Activated T-cell treated with anti-CD3 and anti-CD28 coated beads, Interleukin-2, amount 50 U/mL, for 72 hours (primary cell): ENCODE measurements at regions not wholly inside any gene's neighbourhood (a gene's known extent, or its start where the extent isn't known, plus 50 kb on each side); places are given as distances from the start of the nearest gene placed in this dataset.

Experiments used
- ATAC-seq, 2 donors: fragments of 150-1000 bp; cut with Tn5 transposase; replicated peaks in 1 of 2; 2 replicates each; pipeline ENCODE4 v1.10.0; 2021; ENCODE audit warnings: moderate library complexity in 2 of 2, mild to moderate bottlenecking in 1 of 2
- DNase-seq, 2 donors: peaks; one replicate each; pipeline ENCODE4 v3.0.0; 2021 to 2022; ENCODE audit warnings: mixed read lengths in 1 of 2
- H3K27ac Mint-ChIP-seq: one replicate; pipeline ENCODE4 v1.8.0; 2022; ENCODE audit warnings: mild to moderate bottlenecking, moderate library complexity, mixed read lengths
- H3K27me3 Mint-ChIP-seq: one replicate; pipeline ENCODE4 v1.8.0; 2022; ENCODE audit warnings: low read depth, mixed read lengths
- H3K36me3 Mint-ChIP-seq, 2 donors: one replicate each; pipeline ENCODE4 v1.8.0; 2022; ENCODE audit warnings: mixed read lengths in 2 of 2, mild to moderate bottlenecking in 1 of 2; ENCODE audit not compliant: insufficient read depth in 2 of 2
- H3K4me1 Mint-ChIP-seq: one replicate; pipeline ENCODE4 v1.8.0; 2022; ENCODE audit warnings: low read depth, mixed read lengths
- H3K4me3 Mint-ChIP-seq, 2 donors: one replicate each; pipeline ENCODE4 v1.8.0; 2022; ENCODE audit warnings: mild to moderate bottlenecking in 2 of 2, mixed read lengths in 2 of 2, moderate library complexity in 2 of 2
- H3K9me3 Mint-ChIP-seq, 2 donors: one replicate each; pipeline ENCODE4 v1.8.0; 2022; ENCODE audit warnings: mixed read lengths in 2 of 2

DNA sequence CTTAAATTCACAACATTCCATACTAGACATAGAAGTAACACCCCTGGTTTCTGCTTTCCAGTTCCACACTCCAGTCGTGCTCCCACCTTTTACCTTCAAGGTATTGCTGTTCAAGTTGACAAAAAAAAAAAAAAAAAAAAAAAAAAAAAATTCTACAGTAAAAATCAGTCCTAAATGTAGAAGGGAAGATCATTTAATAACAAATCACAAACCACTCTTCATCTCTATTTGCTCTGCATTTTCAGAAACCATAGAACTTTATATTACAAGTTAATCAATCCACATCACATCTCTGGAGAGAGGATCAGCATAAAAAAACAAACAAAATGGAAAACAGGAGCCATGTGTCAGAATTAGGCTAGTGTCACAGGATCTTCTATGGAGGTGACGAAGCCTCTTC lies 206.3 kb upstream of the KLF14 start:
- ATAC-seq, result no peak
- Mint-ChIP-seq H3K4me1 (peaks cover 96% of the 10 kb centered on the region), H3K27ac (peak overlapping the region; percentile 100), H3K36me3 (peaks cover 40 to 74% of the 10 kb centered on the region in 2 donors), H3K27me3 (no peaks in the 10 kb centered on the region), H3K9me3 (no peaks in the 10 kb centered on the region), H3K4me3 (peak overlapping the region; percentile 61 to 90)
- DNase-seq, result no peak

DNA sequence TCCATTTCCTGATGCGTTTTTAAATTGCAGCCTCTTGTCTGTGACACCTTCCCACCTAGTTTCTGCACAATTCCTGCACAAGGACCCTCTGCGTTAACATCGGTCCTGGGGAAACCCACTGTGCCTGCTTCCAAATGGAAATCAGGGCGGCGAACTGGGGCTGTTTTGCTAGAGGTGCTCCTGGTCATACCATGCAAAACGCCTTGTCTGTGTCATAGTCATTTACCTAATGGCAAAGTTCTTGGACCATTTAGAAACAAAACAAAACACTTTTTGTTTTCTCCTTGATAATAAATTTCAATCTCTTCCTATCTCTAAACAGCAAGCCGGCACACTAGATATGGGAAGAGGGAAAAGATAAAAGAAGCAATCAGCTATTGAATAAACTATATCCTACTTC lies 206.9 kb upstream of the KLF14 start:
- H3K9me3 Mint-ChIP-seq, result no peaks in the 10 kb centered on the region
- DNase-seq (no peak), ATAC-seq (no peak)
- H3K27ac Mint-ChIP-seq, result peak overlapping the region; percentile 100
- peaks cover 37 to 74% of the 10 kb centered on the region in 2 donors for H3K36me3 Mint-ChIP-seq
- peak overlapping the region; percentile 61 to 90 for H3K4me3 Mint-ChIP-seq
- peaks cover 96% of the 10 kb centered on the region for H3K4me1 Mint-ChIP-seq
- H3K27me3 Mint-ChIP-seq, result no peaks in the 10 kb centered on the region

DNA sequence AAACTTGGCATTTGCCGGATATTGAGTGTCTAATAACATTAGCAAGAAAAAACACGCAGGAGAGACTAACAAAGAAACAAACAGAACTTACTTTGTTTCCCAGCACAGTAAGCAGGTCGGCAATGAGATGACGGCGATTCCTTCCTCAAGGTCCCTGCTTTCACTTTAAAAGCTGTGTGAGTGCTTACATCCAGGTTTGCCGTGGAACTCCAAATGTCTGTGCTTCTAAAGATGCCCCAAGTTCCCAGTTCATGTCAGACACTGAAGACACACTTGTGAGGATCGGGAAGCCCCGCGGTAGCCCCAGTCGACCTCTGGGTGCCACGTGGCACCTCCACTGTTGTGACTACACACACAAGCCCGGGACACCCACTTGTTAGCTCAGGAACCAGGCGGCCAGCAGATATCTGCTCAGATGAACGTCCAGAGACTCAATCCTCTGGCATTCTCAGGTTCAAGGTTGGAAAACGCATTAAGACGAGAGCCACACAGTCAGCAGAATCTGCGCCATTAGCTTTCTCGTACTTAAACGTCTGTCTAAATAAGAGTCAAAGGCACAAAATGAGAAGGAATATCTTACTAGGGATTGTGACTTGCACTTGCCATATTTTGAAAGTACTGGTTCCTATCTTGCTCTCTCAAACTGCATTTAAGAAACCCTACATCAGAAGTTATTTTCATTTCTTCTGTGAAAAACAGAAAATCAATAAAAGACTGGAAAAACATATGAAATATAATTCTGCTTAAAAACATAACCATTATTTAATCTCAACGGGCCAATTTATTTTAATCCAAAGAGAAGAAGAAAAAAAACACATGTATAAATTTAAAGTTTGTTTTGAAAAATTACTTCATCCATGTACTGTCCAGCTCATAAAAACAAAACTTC lies 207.6 kb upstream of the KLF14 start:
- DNase-seq, result no peak
- Mint-ChIP-seq H3K27ac (peak overlapping the region; percentile 100), H3K36me3 (peaks cover 36 to 78% of the 10 kb centered on the region in 2 donors), H3K9me3 (no peaks in the 10 kb centered on the region), H3K27me3 (no peaks in the 10 kb centered on the region), H3K4me1 (peaks cover 96% of the 10 kb centered on the region), H3K4me3 (peak overlapping the region; percentile 61 to 90)
- peak in 1 of 2 donors; percentile 11 for ATAC-seq

DNA sequence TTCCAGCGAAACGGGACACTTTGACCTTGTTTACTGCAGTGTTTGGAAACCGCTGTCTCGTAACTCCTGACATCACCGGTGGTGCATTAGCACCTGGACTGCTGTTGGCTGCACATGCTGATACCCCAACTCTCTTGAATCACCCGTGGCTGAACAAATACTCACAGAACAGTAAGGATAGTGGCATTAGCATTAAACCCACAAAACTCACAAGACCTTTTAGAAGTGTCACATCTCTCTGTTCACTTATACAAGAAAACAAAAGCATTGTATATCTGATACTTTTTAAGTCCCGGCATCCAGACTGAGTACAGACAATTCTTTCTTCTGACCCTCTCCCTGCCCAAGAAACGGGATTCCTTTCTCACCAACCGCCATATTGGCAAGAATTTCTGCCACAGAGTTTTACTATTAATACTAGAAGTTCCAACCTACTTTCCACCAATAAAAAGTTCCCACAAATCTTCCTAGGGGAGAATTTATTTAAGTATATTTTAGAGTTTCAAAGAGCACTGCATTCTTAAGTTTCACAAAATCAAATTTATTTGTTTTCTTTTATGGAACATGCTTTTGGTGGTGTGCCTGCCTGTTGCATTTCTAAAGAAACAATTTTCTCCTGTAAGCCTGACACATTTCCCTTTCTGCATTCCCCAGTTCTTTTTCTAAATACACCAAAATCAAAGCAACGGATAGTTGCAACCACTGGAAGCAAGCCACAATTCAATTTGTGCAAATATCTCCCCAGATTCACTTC lies 208.4 kb upstream of the KLF14 start:
- Mint-ChIP-seq H3K9me3 (no peaks in the 10 kb centered on the region), H3K27ac (peak overlapping the region; percentile 100), H3K4me3 (peak overlapping the region; percentile 61 to 90), H3K27me3 (no peaks in the 10 kb centered on the region), H3K36me3 (peaks cover 35 to 74% of the 10 kb centered on the region in 2 donors), H3K4me1 (peaks cover 96% of the 10 kb centered on the region)
- ATAC-seq (no peak), DNase-seq (no peak)

DNA sequence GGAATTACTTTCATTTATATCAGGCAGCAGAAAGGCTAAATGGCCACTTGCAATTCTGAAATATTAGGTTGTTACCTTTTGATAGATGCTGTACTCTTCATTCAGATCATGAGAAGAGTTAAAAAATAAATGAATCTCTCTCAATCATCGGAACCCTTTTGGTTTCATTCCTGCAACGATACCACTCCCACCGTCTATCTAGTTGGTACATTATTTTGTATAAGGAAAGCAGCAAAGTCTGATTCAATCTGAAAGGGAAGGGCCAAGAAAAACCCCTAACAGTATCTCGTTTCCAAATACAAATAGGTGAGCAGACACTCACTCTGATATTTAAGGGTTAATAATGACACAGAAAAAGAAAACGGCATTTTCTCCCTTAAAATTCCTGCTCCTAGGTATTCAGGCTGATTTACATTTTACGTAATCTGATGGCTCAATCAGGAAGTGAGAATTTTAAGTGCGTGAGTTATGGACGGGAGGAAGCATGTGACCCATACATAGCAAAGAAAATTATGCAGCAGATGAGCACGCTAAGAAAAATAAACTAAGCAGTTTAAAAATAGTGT lies 209.4 kb upstream of the KLF14 start:
- no peak for DNase-seq
- no peaks in the 10 kb centered on the region for H3K9me3 Mint-ChIP-seq
- peak; percentile 8 to 26 for ATAC-seq

DNA sequence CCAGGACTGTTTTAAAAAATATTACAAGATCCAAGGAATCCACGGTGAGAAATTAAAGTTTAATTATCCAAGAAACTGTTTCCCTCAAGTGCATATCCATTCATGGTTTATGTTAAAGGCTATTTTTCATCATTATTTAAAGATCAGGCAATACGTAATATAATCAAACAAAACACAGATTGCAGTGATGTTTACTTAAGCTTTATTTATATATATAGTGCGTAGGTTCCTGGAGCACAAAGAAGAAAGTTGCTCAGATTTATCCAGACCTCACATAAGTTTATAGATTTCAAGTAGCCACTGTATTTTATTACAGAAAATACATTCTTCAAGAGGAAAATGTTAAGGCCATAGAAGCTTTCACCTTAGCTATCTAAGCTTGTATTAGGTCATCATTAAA lies 210.0 kb upstream of the KLF14 start:
- DNase-seq (no peak), ATAC-seq (no peak)
- H3K4me1 Mint-ChIP-seq, result peaks cover 92% of the 10 kb centered on the region
- H3K27me3 Mint-ChIP-seq, result no peaks in the 10 kb centered on the region
- H3K36me3 Mint-ChIP-seq, result peaks cover 35 to 76% of the 10 kb centered on the region in 2 donors
- no peaks in the 10 kb centered on the region for H3K9me3 Mint-ChIP-seq
- H3K4me3 Mint-ChIP-seq, result peak overlapping the region; percentile 61 to 90
- peak overlapping the region; percentile 100 for H3K27ac Mint-ChIP-seq

More for the DNA sequence above, 209.4 kb upstream of the KLF14 start:
- H3K27ac Mint-ChIP-seq, result peak overlapping the region; percentile 100
- H3K36me3 Mint-ChIP-seq, result peaks cover 37 to 75% of the 10 kb centered on the region in 2 donors
- no peaks in the 10 kb centered on the region for H3K27me3 Mint-ChIP-seq
- peaks cover 98% of the 10 kb centered on the region for H3K4me1 Mint-ChIP-seq
- H3K4me3 Mint-ChIP-seq, result peak overlapping the region; percentile 61 to 90

DNA sequence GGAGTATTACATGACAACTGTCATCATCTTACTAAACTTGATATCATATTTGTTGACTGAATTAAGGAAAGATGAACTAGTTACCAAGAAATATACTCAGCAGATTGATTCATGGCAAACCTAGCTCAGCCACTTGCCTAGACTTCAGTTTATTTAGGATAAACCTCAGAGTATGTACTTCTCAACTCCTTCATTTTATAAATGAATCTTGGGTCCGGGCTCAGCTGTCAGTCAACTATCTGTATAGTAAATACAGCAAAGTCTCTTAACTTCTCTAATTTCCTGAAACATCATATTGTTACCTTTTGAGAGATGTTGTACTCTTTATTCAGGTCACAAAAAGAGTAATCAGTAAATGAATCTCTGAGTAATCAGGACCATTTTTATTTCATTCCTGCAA lies 211.0 kb upstream of the KLF14 start:
- Mint-ChIP-seq H3K36me3 (peaks cover 31 to 70% of the 10 kb centered on the region in 2 donors), H3K4me3 (peak overlapping the region; percentile 72 to 96), H3K27ac (peak overlapping the region; percentile 98), H3K27me3 (no peaks in the 10 kb centered on the region), H3K4me1 (peaks cover 82% of the 10 kb centered on the region), H3K9me3 (no peaks in the 10 kb centered on the region)
- DNase-seq (no peak), ATAC-seq (peak; percentile 18 to 26)

DNA sequence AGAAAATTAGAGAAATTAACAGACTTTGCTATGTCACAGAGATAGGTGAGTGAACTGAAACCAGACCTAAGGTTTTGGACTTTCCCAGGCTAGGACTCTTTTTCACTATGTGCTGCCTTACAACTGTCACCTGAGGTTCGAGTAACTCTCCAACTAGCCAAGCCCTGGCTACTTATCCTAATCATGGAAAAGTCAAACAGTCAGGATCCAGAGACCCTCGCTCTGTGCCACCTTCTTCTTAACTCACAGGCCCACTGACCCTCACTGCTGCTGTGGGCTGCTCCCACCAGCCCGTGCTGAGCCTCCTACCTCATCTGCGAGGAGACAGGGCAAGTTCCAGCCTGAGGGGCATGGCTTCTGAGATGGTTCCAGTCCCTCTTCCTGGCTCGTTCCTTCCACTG lies 211.4 kb upstream of the KLF14 start:
- peaks cover 78% of the 10 kb centered on the region for H3K4me1 Mint-ChIP-seq
- no peaks in the 10 kb centered on the region for H3K27me3 Mint-ChIP-seq
- peaks cover 31 to 66% of the 10 kb centered on the region in 2 donors for H3K36me3 Mint-ChIP-seq
- ATAC-seq (peak; percentile 38 to 45), DNase-seq (no peak)
- H3K27ac Mint-ChIP-seq, result peak overlapping the region; percentile 98
- H3K9me3 Mint-ChIP-seq, result no peaks in the 10 kb centered on the region
- peak overlapping the region; percentile 72 to 96 for H3K4me3 Mint-ChIP-seq

DNA sequence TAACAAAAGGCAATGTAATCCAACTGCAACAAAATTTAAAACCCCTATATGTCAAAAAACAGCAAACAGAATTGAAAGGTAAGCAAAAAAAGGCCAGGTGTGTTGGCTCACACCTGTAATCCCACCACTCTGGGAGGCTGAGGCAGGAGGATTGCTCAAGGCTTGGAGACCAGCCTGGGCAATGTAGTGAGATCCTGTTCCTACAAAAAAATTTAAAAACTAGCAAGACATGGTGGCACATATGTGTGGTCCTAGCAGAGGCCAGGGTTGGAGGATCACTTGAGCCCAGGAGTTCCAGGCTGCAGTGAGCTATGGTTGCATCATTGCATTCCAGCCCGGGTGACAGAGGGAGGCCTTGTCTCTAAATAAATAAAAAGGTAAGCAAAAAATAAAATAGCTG lies 212.1 kb upstream of the KLF14 start:
- ATAC-seq, result no peak
- Mint-ChIP-seq H3K9me3 (no peaks in the 10 kb centered on the region), H3K36me3 (peaks cover 27 to 59% of the 10 kb centered on the region in 2 donors), H3K27ac (peak overlapping the region; percentile 98), H3K4me1 (peaks cover 71% of the 10 kb centered on the region), H3K27me3 (no peaks in the 10 kb centered on the region), H3K4me3 (peak overlapping the region; percentile 72 to 96)
- DNase-seq, result no peak

DNA sequence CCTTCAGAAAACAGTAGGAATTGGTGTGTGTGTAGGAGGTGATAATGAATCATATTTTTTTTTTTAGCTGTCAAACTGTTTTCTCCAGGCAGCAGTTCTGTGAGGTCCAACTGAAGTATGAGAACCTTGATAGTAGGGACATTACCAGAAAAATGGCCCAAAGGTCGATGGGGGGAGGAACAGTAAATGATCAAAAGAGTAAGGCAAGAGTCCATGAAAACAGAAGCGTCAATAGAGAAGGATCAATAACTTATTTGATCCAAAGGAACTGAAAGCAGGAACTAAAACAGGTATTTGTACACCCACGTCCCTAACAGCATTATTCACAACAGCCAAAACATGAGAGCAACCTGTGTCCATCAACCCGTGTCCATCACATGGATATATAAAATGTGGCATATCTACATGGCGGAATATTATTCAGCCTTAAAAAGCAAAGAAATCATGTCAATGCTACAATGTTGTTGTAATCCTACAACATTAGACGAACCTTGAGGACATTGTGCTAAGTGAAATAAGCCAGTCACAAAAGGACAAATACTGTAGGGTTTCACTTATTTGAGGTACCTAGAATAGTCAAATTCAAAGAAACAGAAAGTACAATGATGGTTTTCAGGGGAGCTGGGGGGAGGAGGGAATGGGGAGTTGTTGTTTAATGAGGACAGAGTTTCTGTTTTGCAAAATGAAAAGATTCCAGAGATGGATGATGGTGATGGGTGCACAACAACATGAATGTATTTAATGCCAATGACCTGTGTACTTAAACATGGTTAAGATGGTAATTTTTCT lies 214.0 kb upstream of the KLF14 start:
- peaks cover 25 to 46% of the 10 kb centered on the region in 2 donors for H3K36me3 Mint-ChIP-seq
- peak overlapping the region; percentile 73 to 96 for H3K4me3 Mint-ChIP-seq
- no peaks in the 10 kb centered on the region for H3K9me3 Mint-ChIP-seq
- no peak for DNase-seq
- peaks cover 52% of the 10 kb centered on the region for H3K4me1 Mint-ChIP-seq
- no peaks in the 10 kb centered on the region for H3K27me3 Mint-ChIP-seq
- H3K27ac Mint-ChIP-seq, result peak overlapping the region; percentile 99
- peak; percentile 8 to 20 for ATAC-seq

DNA sequence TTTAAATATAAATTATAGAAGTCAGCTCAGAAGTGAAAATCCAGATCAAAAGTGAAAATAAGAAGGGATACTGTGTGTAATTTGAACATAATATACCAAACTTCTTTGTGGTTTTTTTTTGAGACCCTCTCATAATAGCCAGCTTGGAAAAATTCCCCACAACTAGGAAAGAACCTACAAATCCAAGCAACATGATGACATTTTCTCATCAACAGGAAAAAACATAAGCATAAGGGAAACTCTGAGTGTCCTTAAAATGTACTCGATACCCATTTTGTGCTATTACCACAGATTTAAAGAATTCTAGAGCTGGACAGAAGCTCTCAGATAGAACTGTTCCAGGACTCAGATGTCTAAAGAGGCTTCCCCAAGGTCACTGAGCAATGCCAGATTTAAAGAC lies 214.8 kb upstream of the KLF14 start:
- DNase-seq (no peak), ATAC-seq (no peak)
- Mint-ChIP-seq H3K4me1 (peaks cover 44% of the 10 kb centered on the region), H3K27ac (peak overlapping the region; percentile 87), H3K27me3 (no peaks in the 10 kb centered on the region), H3K9me3 (no peaks in the 10 kb centered on the region), H3K36me3 (peaks cover 21 to 47% of the 10 kb centered on the region in 2 donors), H3K4me3 (peak overlapping the region; percentile 39 to 68)

DNA sequence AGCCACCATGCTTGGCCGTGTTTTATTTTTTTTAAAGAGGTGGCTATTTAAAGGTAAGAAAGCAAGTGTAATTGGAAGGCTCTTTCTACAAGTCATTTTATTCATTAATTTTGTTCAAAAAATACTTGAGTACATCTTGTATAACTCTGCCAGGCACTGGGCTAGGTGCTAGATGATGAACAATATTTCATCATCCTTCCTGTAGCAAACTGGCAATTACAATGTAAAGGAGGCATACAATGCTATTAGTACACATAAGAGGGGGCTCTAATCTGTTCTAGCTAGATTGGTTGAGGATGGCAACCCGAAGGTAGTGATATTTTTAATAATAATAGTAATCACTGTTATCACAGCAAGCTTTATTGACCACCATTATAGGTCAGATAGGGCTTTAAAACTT lies 215.5 kb upstream of the KLF14 start:
- ATAC-seq, result peak; percentile 12 to 13
- no peak overlapping the region for H3K4me3 Mint-ChIP-seq
- no peak for DNase-seq
- H3K9me3 Mint-ChIP-seq, result no peaks in the 10 kb centered on the region
- H3K27ac Mint-ChIP-seq, result no peak overlapping the region
- H3K4me1 Mint-ChIP-seq, result peaks cover 38% of the 10 kb centered on the region
- no peaks in the 10 kb centered on the region for H3K27me3 Mint-ChIP-seq
- H3K36me3 Mint-ChIP-seq, result peaks cover 24 to 48% of the 10 kb centered on the region in 2 donors
